HG02885 (cell line): ENCODE measurements at regions not wholly inside any gene's neighbourhood (a gene's known extent, or its start where the extent isn't known, plus 50 kb on each side); places are given as distances from the start of the nearest gene placed in this dataset.
"Not testable (repeated sequence)": the region's sequence is repeated elsewhere in the genome, so short reads cannot be mapped to it uniquely, and the experiment has no call there.

Experiments used
- ATAC-seq: cut with Tn5 transposase; IDR thresholded peaks from one replicate; pipeline ENCODE4 v1.9.1; 2021; ENCODE audit warnings: mild to moderate bottlenecking; ENCODE audit not compliant: unreplicated experiment, poor library complexity

DNA sequence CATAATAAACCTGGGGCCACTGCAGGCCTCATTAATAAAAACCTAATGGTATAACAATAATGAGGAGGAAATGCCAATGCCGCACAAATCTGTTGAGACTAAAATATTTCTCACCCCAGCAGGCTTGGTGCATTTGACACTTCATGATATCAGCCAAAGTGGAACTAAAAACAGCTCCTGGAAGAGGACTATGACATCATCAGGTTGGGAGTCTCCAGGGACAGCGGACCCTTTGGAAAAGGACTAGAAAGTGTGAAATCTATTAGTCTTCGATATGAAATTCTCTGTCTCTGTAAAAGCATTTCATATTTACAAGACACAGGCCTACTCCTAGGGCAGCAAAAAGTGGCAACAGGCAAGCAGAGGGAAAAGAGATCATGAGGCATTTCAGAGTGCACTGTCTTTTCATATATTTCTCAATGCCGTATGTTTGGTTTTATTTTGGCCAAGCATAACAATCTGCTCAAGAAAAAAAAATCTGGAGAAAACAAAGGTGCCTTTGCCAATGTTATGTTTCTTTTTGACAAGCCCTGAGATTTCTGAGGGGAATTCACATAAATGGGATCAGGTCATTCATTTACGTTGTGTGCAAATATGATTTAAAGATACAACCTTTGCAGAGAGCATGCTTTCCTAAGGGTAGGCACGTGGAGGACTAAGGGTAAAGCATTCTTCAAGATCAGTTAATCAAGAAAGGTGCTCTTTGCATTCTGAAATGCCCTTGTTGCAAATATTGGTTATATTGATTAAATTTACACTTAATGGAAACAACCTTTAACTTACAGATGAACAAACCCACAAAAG, 580.9 kb upstream of the TMEFF2 start:
- ATAC-seq, result no peak

DNA sequence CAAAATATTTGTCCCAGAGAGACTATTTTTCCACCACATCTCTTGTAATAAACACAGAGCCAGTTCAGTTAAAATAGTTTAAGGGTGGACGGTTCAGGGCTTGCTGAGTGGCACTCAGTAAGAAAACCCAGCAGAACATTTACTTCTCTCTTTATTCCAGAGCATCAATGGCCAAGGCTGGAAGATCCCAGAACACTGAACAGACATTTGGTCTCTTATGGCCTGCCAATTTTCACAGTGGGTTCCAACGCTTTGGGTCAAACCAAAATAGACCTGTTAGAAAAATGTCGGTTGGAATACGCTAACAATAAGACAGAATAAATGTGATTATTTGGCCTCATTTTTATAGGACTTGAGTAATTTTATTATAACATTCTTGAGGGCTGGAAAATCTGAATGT, 580.3 kb upstream of the TMEFF2 start:
- no peak for ATAC-seq

- no peak for ATAC-seq
Measured at GRCh38 chr2:192773044-192773443, 578.3 kb upstream of the TMEFF2 start.

DNA sequence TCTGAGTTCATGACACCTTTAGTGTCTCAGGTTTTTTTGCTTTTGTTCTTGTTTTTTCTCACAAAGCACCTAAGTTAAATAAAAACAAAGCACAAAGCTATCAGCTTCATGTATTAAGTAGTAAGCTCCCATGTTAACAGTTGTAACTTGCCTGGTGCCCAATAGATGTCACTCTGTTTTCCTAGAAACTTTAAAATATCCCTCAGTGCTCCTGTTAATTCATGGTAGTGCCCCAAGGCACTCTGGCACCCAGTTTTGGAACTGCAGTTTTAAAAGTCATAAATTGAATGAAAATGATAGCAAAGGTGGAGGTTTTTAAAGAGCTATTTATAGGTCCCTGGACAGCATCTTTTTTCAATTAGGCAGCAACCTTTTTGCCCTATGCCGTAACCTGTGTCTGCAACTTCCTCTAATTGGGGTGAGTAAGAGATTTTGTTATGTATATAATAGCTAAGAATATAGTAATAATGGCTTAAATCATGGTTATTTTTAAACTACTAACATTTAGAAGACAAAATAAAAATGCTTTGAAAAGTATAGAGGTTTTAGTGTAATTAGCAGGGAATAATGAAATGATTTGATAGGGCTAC, 555.0 kb upstream of the TMEFF2 start:
- no peak for ATAC-seq

DNA sequence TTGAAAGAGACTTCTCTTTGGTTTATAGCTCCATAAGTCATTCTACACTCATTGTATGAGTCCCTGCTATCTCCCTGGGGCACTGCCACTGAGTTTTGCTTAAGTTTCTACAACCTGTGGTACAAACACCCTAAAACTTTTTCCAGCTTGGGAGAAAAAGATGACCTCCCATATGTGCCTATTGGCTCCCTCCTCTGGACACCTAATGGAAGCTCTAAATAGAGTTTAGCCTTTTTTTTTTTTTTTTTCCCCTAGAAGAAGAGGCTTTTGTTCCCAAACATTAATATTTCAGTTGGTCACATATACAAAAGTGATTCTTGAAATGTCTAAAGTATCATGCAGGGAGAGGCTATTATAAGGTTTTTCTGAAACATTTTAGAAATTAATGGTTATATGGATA, 547.2 kb upstream of the TMEFF2 start:
- ATAC-seq, result no peak

DNA sequence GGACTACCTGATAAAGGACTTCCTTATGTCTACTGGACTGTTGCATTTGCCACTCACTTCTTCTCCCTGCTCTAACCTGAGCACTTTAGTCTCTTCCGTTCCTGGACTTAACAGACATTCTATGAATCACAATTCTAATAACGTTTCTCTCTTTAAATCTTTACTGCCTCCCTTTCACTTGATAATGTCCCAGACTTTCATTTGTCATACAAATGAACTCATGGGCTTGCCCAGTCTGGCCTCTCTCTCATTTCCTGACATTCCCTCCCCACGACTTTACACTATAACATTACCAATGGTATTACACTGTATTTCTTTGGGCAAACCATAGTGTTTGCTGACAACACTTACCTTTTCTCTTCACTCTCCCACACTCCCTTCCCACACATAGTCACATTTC, 540.7 kb upstream of the TMEFF2 start:
- no peak for ATAC-seq

DNA sequence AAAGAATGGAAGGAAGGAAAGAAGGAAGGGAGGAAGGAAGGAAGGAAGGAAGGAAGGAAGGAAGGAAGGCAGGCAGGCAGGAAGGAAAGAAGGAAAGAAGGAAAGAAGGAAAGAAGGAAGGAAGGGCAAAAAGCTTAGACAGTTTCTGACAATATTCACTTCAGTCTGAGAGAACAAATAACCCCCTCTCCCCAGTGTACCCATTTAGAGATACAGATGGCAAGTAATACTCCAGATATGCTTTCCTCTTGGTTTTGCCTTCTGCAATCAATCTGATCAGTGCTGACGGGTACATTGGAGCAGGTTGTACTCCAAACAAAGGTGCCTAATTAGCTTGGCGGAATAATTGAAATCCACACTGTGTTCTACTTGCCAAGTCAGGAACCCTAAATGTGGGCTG, 534.6 kb upstream of the TMEFF2 start:
- ATAC-seq, result no peak

GRCh38 chr2:192725991-192726390, 531.3 kb upstream of the TMEFF2 start:
- no peak for ATAC-seq

GRCh38 chr2:192719629-192720028, 524.9 kb upstream of the TMEFF2 start:
- no peak for ATAC-seq

DNA sequence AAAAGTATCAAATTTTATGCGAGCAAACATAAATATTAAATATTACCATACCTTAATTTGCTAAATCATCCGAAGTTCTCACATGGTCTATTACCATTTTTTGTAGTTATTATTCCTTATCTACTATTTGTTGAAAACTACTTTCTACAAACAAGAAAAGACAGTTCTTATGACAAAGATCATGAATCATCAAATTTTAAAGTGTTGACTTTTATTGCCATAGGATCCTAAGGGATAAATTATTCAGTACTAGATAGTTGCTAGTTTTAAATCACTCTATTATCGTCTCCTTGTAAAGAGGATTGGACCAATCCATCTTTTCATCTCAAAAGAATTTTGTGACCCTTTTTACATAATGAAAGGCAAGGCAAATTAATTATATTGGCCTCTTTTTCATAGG, 523.6 kb upstream of the TMEFF2 start:
- ATAC-seq, result no peak

DNA sequence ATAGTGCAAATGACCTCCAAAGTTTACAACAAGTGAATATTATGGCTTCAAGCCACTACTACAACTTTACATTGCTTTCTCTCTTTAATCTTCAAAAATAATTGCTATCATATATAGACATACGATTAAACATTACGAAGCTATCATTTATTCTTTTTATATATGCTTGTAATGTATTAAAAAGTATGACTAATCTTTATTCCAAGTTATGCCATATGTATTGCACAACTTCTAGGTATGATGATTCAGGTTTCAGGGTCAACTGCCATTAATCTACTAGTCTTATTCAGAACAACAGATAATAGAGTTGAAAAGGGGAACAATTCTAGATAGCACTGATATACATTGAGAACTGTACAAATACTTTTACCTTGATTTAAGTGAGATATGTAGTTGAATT, 506.2 kb upstream of the TMEFF2 start:
- ATAC-seq, result no peak

- ATAC-seq, result no peak
Measured at GRCh38 chr2:192697880-192698279, 503.1 kb upstream of the TMEFF2 start.

DNA sequence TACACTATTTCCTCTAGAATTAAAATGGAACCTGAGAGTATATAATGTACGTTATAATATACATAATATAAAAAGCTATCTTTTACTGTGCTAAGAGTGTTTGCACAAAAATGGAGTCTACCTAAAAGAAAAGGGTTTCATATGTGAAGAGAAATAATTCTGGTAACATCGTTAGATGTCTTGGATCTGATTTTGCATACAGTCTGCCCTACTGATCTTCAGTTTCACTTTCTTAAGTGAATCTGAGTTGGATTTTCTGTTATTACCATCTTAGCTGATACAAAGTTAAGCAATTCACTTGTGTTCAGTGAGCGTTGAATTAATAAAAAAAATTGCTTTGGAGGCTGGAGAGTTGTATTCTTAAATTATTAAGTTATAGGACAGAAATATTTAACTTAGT, 502.1 kb upstream of the TMEFF2 start:
- peak; percentile 56 for ATAC-seq

DNA sequence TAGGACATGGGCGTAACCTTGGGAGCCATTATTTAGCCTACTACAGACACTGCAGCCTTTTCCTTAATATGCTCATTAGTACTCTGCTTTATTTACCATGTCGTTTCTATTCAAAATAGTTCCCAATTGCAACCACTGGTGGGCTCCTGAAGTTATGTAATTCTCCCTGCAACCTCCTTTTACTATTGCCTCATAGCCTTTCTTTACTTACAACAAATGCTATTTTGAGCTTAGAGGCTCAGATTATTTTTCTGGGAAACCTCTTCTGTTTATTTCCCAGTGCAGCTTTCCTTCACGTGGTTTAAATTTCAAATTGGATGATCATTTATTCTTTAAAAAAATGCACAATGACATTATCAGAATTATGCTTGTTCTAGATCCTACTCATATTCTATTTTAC, 492.3 kb upstream of the TMEFF2 start:
- ATAC-seq, result no peak

DNA sequence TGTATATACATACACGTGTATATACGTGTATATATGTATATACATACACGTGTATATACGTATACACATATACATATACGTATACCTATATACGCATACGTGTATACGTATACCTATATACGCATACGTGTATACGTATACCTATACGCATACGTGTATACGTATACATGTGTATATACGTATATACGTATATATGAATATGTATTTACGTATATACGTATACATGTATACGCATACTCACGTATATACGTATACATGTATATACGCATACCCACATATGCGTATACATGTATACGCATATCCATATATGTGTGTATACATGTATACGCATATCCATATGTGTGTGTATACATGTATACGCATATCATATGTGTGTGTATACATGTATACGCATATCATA, 487.8 kb upstream of the TMEFF2 start:
- ATAC-seq, result not testable (repeated sequence)

- no peak for ATAC-seq
Measured at GRCh38 chr2:192675681-192676080, 480.9 kb upstream of the TMEFF2 start.

DNA sequence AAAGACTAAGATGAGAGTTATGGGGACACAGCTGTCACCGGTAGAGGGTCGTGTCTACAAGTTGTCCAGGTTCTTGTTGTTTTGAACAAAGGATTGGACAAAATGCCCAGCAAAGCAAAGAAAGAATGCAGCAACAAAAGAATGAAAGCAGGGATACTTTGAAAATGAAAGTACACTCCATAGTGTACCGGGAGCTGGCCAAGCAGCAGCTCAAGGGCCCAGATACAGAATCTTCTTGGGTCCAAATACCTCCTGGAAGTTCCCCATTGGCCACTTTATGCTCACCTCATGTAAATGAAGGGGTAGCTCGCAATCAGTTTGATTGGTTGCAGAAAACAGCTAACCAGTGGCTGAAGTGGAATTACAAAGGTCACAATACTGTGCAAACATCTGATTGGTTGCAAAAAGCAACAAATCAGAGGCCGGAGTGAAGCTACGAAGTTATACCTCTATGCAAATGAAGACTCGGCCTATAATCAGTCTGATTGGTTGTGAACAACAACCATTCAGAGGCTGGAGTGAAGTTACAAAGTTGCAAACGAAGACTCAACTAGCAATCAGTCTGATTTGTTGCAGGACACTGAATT, 474.9 kb upstream of the TMEFF2 start:
- ATAC-seq, result no peak

DNA sequence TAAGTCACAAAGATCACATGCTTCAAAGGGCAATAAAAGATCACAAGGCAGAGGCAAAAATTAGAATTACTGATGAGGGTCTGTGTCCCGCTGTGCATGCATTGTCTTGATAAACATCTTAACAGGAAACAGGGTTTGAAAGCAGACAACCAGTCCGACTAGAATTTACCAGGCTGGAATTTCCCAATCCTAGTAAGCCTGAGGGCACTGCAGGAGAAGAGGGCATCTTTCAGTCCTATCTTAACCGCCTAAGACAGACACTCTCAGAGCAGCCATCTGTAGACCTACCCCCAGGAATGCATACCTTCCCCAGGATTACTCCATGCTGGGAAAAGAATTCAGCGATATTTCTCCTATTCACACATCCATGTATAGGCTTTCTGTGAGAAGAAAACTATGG, 465.8 kb upstream of the TMEFF2 start:
- ATAC-seq, result not testable (repeated sequence)

- ATAC-seq, result no peak
Measured at GRCh38 chr2:192657362-192657761, 462.6 kb upstream of the TMEFF2 start.

DNA sequence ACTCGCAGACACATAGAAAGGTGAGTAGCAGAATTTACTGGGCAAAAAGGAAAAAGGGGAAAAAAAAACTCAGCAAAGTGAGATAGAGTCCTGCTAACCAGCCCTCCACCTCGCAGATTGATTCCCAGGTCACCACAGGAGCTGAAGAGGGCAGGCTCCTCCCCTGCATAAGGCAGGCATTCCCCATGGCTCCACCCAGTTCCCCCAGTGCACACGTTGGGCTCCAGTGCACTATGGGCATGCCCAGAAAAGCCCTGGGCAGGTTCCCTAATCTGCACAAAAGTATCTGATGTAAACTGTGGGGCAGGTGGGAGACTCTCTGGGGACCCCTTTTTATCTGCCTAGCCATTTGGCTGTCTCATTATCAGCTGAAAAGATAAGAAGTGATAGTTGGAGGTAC, 461.2 kb upstream of the TMEFF2 start:
- peak; percentile 59 for ATAC-seq

DNA sequence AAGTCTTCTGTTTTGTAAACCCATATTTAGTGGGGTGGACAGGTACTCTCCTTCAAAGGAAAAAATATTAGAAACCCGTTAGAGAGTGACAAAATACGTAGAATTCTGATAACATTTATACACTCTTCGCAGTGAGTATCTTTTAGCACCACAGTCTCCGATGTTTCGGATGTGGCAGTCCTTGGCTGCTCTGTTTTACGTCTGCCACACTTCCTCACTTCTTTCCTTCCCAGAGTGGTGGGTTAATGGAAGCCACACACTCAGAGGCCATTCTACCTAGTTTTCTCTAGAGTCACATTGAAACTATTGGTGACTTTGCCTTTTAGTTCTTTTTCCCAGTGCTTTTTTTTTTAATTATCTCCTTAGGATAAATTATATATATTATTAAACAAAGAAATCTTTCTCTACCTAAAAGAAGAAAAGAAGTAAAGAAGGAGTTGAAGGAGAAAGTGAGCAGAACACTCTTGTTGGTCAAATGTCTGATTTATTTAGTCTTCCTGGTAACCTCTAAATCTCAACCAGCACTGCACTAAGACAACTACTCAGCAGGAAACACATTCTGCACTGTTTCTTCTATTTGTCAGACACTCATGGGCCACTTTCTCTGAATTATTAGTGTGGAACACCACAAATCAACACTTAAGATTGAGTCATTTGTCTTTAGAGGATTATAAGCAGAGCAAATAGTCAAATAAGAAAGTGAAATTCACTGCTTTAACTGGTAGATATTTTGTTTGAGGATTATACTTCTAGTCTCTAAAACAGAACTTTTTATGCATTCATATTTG, 451.3 kb upstream of the TMEFF2 start:
- ATAC-seq, result no peak
